ENCODE measurements at regions not wholly inside any gene's neighbourhood (a gene's known extent, or its start where the extent isn't known, plus 50 kb on each side); places are given as distances from the start of the nearest gene placed in this dataset.

GRCh38 chr13:69649063-69649392 lies 458.6 kb upstream of the ATXN8OS start:
- no peak for DNase-seq (ENCODE audit: low read depth)
- H3K4me3 ChIP-seq (ENCODE audit: low read length), result no peak overlapping the region
- no peak for TF ChIP-seq CTCF (conservative IDR thresholded peaks at IDR 0.05; ENCODE audit: low read length)

- TF ChIP-seq CTCF (conservative IDR thresholded peaks at IDR 0.05; ENCODE audit: low read length), result no peak
- no peak for DNase-seq (ENCODE audit: low read depth)
- H3K4me3 ChIP-seq (ENCODE audit: low read length), result no peak overlapping the region
Measured at GRCh38 chr13:69648340-69649062, 459.1 kb upstream of the ATXN8OS start.

GRCh38 chr13:69644447-69644846 lies 463.2 kb upstream of the ATXN8OS start:
- no peak overlapping the region for H3K4me3 ChIP-seq (ENCODE audit: low read length)
- no peak for TF ChIP-seq CTCF (conservative IDR thresholded peaks at IDR 0.05; ENCODE audit: low read length)
- no peak for DNase-seq (ENCODE audit: low read depth)

- no peak for TF ChIP-seq CTCF (conservative IDR thresholded peaks at IDR 0.05; ENCODE audit: low read length)
- DNase-seq (ENCODE audit: low read depth), result no peak
- no peak overlapping the region for H3K4me3 ChIP-seq (ENCODE audit: low read length)
Measured at GRCh38 chr13:69641773-69642172, 465.9 kb upstream of the ATXN8OS start.

GRCh38 chr13:69633044-69633443 lies 474.6 kb upstream of the ATXN8OS start:
- no peak overlapping the region for H3K4me3 ChIP-seq (ENCODE audit: low read length)
- no peak for TF ChIP-seq CTCF (conservative IDR thresholded peaks at IDR 0.05; ENCODE audit: low read length)
- no peak for DNase-seq (ENCODE audit: low read depth)

- no peak for TF ChIP-seq CTCF (conservative IDR thresholded peaks at IDR 0.05; ENCODE audit: low read length)
- DNase-seq (ENCODE audit: low read depth), result no peak
- no peak overlapping the region for H3K4me3 ChIP-seq (ENCODE audit: low read length)
Measured at GRCh38 chr13:69623973-69624372, 483.7 kb upstream of the ATXN8OS start.

GRCh38 chr13:69619651-69620050 lies 488.0 kb upstream of the ATXN8OS start:
- no peak for TF ChIP-seq CTCF (conservative IDR thresholded peaks at IDR 0.05; ENCODE audit: low read length)
- no peak overlapping the region for H3K4me3 ChIP-seq (ENCODE audit: low read length)
- DNase-seq (ENCODE audit: low read depth), result no peak

All from AG10803 (cell line).